AG04450 (cell line): ENCODE measurements at regions not wholly inside any gene's neighbourhood (a gene's known extent, or its start where the extent isn't known, plus 50 kb on each side); places are given as distances from the start of the nearest gene placed in this dataset.

Experiments
- CTCF ChIA-PET: fragments of 300-600, 350-600 bp; formaldehyde crosslinking; extraction: SDS; loops from one replicate; lab custom pipeline; 2022; ENCODE audit warnings: antibody characterized with exemption, inconsistent platforms; lab: Charles Lee
- POLR2A ChIA-PET: fragments of 350-600 bp; formaldehyde crosslinking; extraction: SDS; loops from one replicate; lab custom pipeline; 2021; ENCODE audit warnings: antibody characterized with exemption, inconsistent platforms; lab: Yijun Ruan, JAX
- DNase-seq: peaks from one replicate; pipeline ENCODE4 v3.0.0-alpha.2; 2011; ENCODE audit warnings: low read depth, low spot score
- H3K27ac ChIP-seq: one replicate; pipeline ENCODE4 v1.5.1; 2012; ENCODE audit warnings: low read depth, low read length, control low read depth
- H3K27me3 ChIP-seq: one replicate; pipeline ENCODE4 v1.6.0; 2012; ENCODE audit warnings: low read length; ENCODE audit not compliant: control insufficient read depth, insufficient read depth
- H3K4me3 ChIP-seq: 2 replicates; pipeline ENCODE4 v1.5.1; 2011; ENCODE audit warnings: mild to moderate bottlenecking, low read depth, low read length, control low read depth
- H3K9me3 ChIP-seq: 2 replicates; pipeline ENCODE4 v1.5.1; 2012; ENCODE audit warnings: low read length; ENCODE audit not compliant: control insufficient read depth, insufficient read depth
- CTCF ChIP-seq: IDR thresholded peaks from 2 replicates; pipeline ENCODE4 v1.5.1; 2011; ENCODE audit warnings: low read depth, low read length, control low read depth, inconsistent platforms

- ChIA-PET CTCF (no interaction called here), POLR2A (no interaction called here)
- H3K4me3 ChIP-seq, result no peak overlapping the region
- no peaks in the 10 kb centered on the region for H3K27me3 ChIP-seq
- H3K9me3 ChIP-seq, result no peaks in the 10 kb centered on the region
- DNase-seq, result no peak
- TF ChIP-seq CTCF, result no peak
- H3K27ac ChIP-seq, result no peak overlapping the region
These were observed 207.6 kb upstream of the FOXA2 start for GRCh38 chr20:22791877-22792525.

- no peaks in the 10 kb centered on the region for H3K9me3 ChIP-seq
- CTCF ChIA-PET, result no interaction called here
- no peaks in the 10 kb centered on the region for H3K27me3 ChIP-seq
- no peak overlapping the region for H3K27ac ChIP-seq
- H3K4me3 ChIP-seq, result no peak overlapping the region
- POLR2A ChIA-PET, result no interaction called here
- TF ChIP-seq CTCF, result no peak
- DNase-seq, result no peak
These were observed 209.8 kb upstream of the FOXA2 start for GRCh38 chr20:22794200-22794599.

GRCh38 chr20:22795433-22795832 is 211.1 kb upstream of the FOXA2 start:
- POLR2A ChIA-PET, result no interaction called here
- no peak for DNase-seq
- Histone ChIP-seq H3K27me3 (no peaks in the 10 kb centered on the region), H3K4me3 (no peak overlapping the region), H3K27ac (peak overlapping the region; percentile 84), H3K9me3 (no peaks in the 10 kb centered on the region)
- CTCF ChIA-PET, result no interaction called here
- TF ChIP-seq CTCF, result no peak

GRCh38 chr20:22795871-22796270 is 211.5 kb upstream of the FOXA2 start:
- Histone ChIP-seq H3K27me3 (no peaks in the 10 kb centered on the region), H3K27ac (peak overlapping the region; percentile 84), H3K4me3 (no peak overlapping the region), H3K9me3 (no peaks in the 10 kb centered on the region)
- no peak for TF ChIP-seq CTCF
- CTCF ChIA-PET, result interaction anchor here (0.6 kb wide), 1 partner anchor 554 kb away, joined by 3 read pairs; no protein-coding TSS in a partner anchor
- POLR2A ChIA-PET, result no interaction called here
- DNase-seq, result peak; percentile 87

GRCh38 chr20:22796469-22797077 is 212.2 kb upstream of the FOXA2 start:
- POLR2A ChIA-PET, result no interaction called here

More at GRCh38 chr20:22796469-22797077, 212.2 kb upstream of the FOXA2 start:
- CTCF ChIA-PET, result interaction anchor here (0.6 kb wide), 1 partner anchor 553 kb away, joined by 3 read pairs; no protein-coding TSS in a partner anchor
- Histone ChIP-seq H3K27ac (peak overlapping the region; percentile 31), H3K27me3 (peaks cover under 1% of the 10 kb centered on the region), H3K9me3 (no peaks in the 10 kb centered on the region), H3K4me3 (no peak overlapping the region)
- DNase-seq, result peak; percentile 11
- TF ChIP-seq CTCF, result no peak
